Right cardiac atrium (tissue), 5 donors: ENCODE measurements at regions not wholly inside any gene's neighbourhood (a gene's known extent, or its start where the extent isn't known, plus 50 kb on each side); places are given as distances from the start of the nearest gene placed in this dataset.

Experiments
- ATAC-seq, 2 donors: fragments of 200-7000 bp; cut with Tn5 transposase; one replicate each; pipeline versions ENCODE4 v1.8.0 to v1.9.1; 2020; ENCODE audit warnings: moderate library complexity in 2 of 2, mild to moderate bottlenecking in 1 of 2
- DNase-seq, 3 donors: peaks; one replicate each; pipeline ENCODE4 v3.0.0-alpha.2; 2020
- H3K27ac ChIP-seq: one replicate; pipeline ENCODE4 v1.5.1; 2013; ENCODE audit warnings: mild to moderate bottlenecking, low read length, control low read depth, moderate library complexity
- H3K27me3 ChIP-seq: one replicate; pipeline ENCODE4 v1.6.1; 2013; ENCODE audit not compliant: control insufficient read depth, insufficient read depth
- H3K4me1 ChIP-seq: one replicate; pipeline ENCODE4 v1.6.1; 2013; ENCODE audit warnings: low read length; ENCODE audit not compliant: control insufficient read depth, insufficient read depth
- H3K4me3 ChIP-seq: one replicate; pipeline ENCODE4 v1.5.1; 2013; ENCODE audit warnings: low read length, control low read depth
- H3K9me3 ChIP-seq: one replicate; pipeline ENCODE4 v1.6.1; 2013; ENCODE audit warnings: low read length; ENCODE audit not compliant: control insufficient read depth
- WGBS: extraction: QIAGEN DNeasy Blood & Tissue Kit; methylation state at CpG from one replicate; pipeline ENCODE4 v1.1.7; 2013; 5-methylcytosine and 5-hydroxymethylcytosine counted together
- intact Hi-C, 4 donors: fragments of 100-400 bp; cut with DNase I; formaldehyde crosslinking; loops; one replicate each; pipeline versions ENCODE4 v1.11.0 to v1.14.0; 2022 to 2023
- donor health status: healthy with polysubstance abuse.
- donor health status: DM: no; HTN: yes; CAD: no.
- donor health status: DM: no; HTN: no; CAD: no.
- donor health status: DM: no; HTN: yes; CAD: no; lungs with severe emphysema.
- donor health status: DM: yes; HTN: yes; CAD: no.

- ATAC-seq (peak; percentile 71 to 86), DNase-seq (no peak)
- Histone ChIP-seq H3K27ac (no peak overlapping the region), H3K9me3 (no peaks in the 10 kb centered on the region), H3K4me1 (no peaks in the 10 kb centered on the region), H3K27me3 (no peaks in the 10 kb centered on the region), H3K4me3 (no peak overlapping the region)
- WGBS, result 22% methylated on average over 1 of the region's 1 CpG
- intact Hi-C loops, result no loop called here
These were observed 592.0 kb upstream of the WWC1 start for GRCh38 chr5:167699432-167699831.

GRCh38 chr5:167701051-167701450 lies 590.4 kb upstream of the WWC1 start:
- intact Hi-C loops, result no loop called here
- H3K9me3 ChIP-seq, result no peaks in the 10 kb centered on the region
- DNase-seq (no peak), ATAC-seq (no peak)
- H3K27ac ChIP-seq, result no peak overlapping the region
- WGBS, result 96% methylated on average over 1 of the region's 1 CpG
- no peak overlapping the region for H3K4me3 ChIP-seq
- H3K4me1 ChIP-seq, result no peaks in the 10 kb centered on the region
- no peaks in the 10 kb centered on the region for H3K27me3 ChIP-seq

- no peak for DNase-seq
- intact Hi-C loops, result no loop called here
- WGBS, result 51% methylated on average over 2 of the region's 2 CpGs
These were observed 589.4 kb upstream of the WWC1 start for GRCh38 chr5:167702014-167702413.

GRCh38 chr5:167708449-167708848 lies 583.0 kb upstream of the WWC1 start:
- Histone ChIP-seq H3K27ac (no peak overlapping the region), H3K4me3 (no peak overlapping the region), H3K27me3 (no peaks in the 10 kb centered on the region), H3K4me1 (no peaks in the 10 kb centered on the region), H3K9me3 (no peaks in the 10 kb centered on the region)
- intact Hi-C loops, result no loop called here
- WGBS, result 77% methylated on average over 3 of the region's 3 CpGs
- DNase-seq, result no peak
- ATAC-seq, result no peak

More at GRCh38 chr5:167702014-167702413, 589.4 kb upstream of the WWC1 start:
- no peaks in the 10 kb centered on the region for H3K27me3 ChIP-seq
- H3K4me3 ChIP-seq, result no peak overlapping the region
- no peak overlapping the region for H3K27ac ChIP-seq
- ATAC-seq, result no peak
- H3K9me3 ChIP-seq, result no peaks in the 10 kb centered on the region
- H3K4me1 ChIP-seq, result no peaks in the 10 kb centered on the region

- WGBS, result 90% methylated on average over 4 of the region's 4 CpGs
- no peaks in the 10 kb centered on the region for H3K9me3 ChIP-seq
- H3K4me1 ChIP-seq, result no peaks in the 10 kb centered on the region
- DNase-seq, result no peak
- no peak overlapping the region for H3K27ac ChIP-seq
- no peak overlapping the region for H3K4me3 ChIP-seq
- H3K27me3 ChIP-seq, result no peaks in the 10 kb centered on the region
- ATAC-seq, result no peak
- intact Hi-C loops, result loop anchor here in 1 of 4 donors (10.0 kb wide), 1 partner anchor 505 kb away; no protein-coding TSS in a partner anchor
These were observed 581.8 kb upstream of the WWC1 start for GRCh38 chr5:167709625-167710024.

- H3K4me1 ChIP-seq, result no peaks in the 10 kb centered on the region
- ATAC-seq, result no peak
- no peaks in the 10 kb centered on the region for H3K9me3 ChIP-seq
- 71% methylated on average over 3 of the region's 3 CpGs for WGBS
- no peak overlapping the region for H3K4me3 ChIP-seq
- no peak overlapping the region for H3K27ac ChIP-seq
- no peak for DNase-seq
- intact Hi-C loops, result loop anchor here in 1 of 4 donors (10.0 kb wide), 1 partner anchor 504 kb away; no protein-coding TSS in a partner anchor
- H3K27me3 ChIP-seq, result no peaks in the 10 kb centered on the region
These were observed 580.9 kb upstream of the WWC1 start for GRCh38 chr5:167710444-167711073.

GRCh38 chr5:167712986-167713585 lies 578.4 kb upstream of the WWC1 start:
- Histone ChIP-seq H3K9me3 (no peaks in the 10 kb centered on the region), H3K4me1 (no peaks in the 10 kb centered on the region), H3K4me3 (no peak overlapping the region), H3K27ac (no peak overlapping the region), H3K27me3 (no peaks in the 10 kb centered on the region)
- ATAC-seq, result no peak
- intact Hi-C loops, result loop anchor here in 1 of 4 donors (10.0 kb wide), 1 partner anchor 502 kb away; no protein-coding TSS in a partner anchor
- 64% methylated on average over 7 of the region's 7 CpGs for WGBS
- DNase-seq, result no peak

GRCh38 chr5:167713896-167714295 lies 577.5 kb upstream of the WWC1 start:
- no peaks in the 10 kb centered on the region for H3K9me3 ChIP-seq
- H3K27ac ChIP-seq, result no peak overlapping the region
- no peaks in the 10 kb centered on the region for H3K4me1 ChIP-seq
- intact Hi-C loops, result loop anchor here in 1 of 4 donors (10.0 kb wide), 1 partner anchor 501 kb away; no protein-coding TSS in a partner anchor
- ATAC-seq (no peak), DNase-seq (no peak)
- H3K27me3 ChIP-seq, result no peaks in the 10 kb centered on the region
- WGBS, result 79% methylated on average over 1 of the region's 1 CpG
- no peak overlapping the region for H3K4me3 ChIP-seq

- DNase-seq (no peak), ATAC-seq (no peak)
- Histone ChIP-seq H3K4me1 (no peaks in the 10 kb centered on the region), H3K27ac (no peak overlapping the region), H3K27me3 (no peaks in the 10 kb centered on the region), H3K9me3 (no peaks in the 10 kb centered on the region), H3K4me3 (no peak overlapping the region)
- 78% methylated on average over 6 of the region's 6 CpGs for WGBS
- intact Hi-C loops, result loop anchor here in 1 of 4 donors (10.0 kb wide), 1 partner anchor 499 kb away; no protein-coding TSS in a partner anchor
These were observed 575.2 kb upstream of the WWC1 start for GRCh38 chr5:167716126-167716775.

GRCh38 chr5:167720259-167720658 lies 571.2 kb upstream of the WWC1 start:
- ATAC-seq (no peak), DNase-seq (no peak)
- Histone ChIP-seq H3K4me1 (no peaks in the 10 kb centered on the region), H3K4me3 (no peak overlapping the region), H3K9me3 (no peaks in the 10 kb centered on the region), H3K27ac (no peak overlapping the region), H3K27me3 (no peaks in the 10 kb centered on the region)
- WGBS, result 65% methylated on average over 3 of the region's 3 CpGs
- intact Hi-C loops, result loop anchor here in 2 of 4 donors (5.0 to 10.0 kb wide), 2 partner anchors 325 to 502 kb away; no protein-coding TSS in a partner anchor

GRCh38 chr5:167720676-167721260 lies 570.7 kb upstream of the WWC1 start:
- no peak for DNase-seq
- Histone ChIP-seq H3K27ac (no peak overlapping the region), H3K9me3 (no peaks in the 10 kb centered on the region), H3K4me1 (no peaks in the 10 kb centered on the region), H3K4me3 (no peak overlapping the region), H3K27me3 (no peaks in the 10 kb centered on the region)
- no peak for ATAC-seq
- 64% methylated on average over 5 of the region's 5 CpGs for WGBS
- intact Hi-C loops, result loop anchor here in 2 of 4 donors (5.0 to 10.0 kb wide), 2 partner anchors 324 to 502 kb away; no protein-coding TSS in a partner anchor
